SW 1271 (cell line): ENCODE measurements at regions not wholly inside any gene's neighbourhood (a gene's known extent, or its start where the extent isn't known, plus 50 kb on each side); places are given as distances from the start of the nearest gene placed in this dataset.

Experiments used
- DNase-seq, 2 experiments: peaks; one replicate each; lab custom pipeline; 2025; lab: John Stamatoyannopoulos, UW

DNA sequence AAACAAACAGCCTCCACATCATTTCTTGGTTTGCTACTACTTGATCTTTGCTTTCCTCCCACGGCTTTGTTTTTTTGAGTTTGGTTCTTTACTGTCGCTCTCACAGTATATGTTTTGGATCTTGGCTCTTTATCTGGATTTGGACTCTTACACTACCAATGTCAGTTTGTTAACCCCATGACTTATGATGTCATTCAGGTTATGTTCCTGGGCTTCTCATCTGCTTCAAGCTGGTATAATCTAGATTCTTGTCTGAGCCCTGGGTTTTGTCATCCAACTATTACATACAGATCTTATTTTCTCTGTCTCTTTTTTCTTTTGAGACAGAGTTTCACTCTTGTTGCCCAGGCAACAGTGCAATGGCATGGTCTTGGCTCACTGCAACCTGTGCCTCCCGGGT, 482.9 kb upstream of the TEX13C start:
- no peak for DNase-seq

DNA sequence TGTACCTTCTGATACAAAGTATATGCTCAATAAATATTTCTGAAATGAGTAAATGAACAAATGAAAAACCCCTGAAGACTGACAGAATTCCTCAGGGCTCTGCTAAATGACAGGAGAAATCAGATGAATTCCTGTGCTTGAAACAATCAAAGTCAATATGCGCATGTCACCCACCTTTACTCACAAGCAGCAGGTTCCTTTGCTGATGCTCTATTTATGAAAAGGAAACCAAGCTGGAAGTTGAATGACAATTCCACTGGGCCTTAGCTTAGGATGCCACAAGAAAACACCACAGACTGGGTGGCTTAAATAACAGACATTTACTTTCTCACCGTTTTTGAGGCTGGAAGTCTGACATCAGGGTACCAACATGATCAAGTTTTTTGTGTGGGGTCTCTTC, 477.5 kb upstream of the TEX13C start:
- no peak for DNase-seq

DNA sequence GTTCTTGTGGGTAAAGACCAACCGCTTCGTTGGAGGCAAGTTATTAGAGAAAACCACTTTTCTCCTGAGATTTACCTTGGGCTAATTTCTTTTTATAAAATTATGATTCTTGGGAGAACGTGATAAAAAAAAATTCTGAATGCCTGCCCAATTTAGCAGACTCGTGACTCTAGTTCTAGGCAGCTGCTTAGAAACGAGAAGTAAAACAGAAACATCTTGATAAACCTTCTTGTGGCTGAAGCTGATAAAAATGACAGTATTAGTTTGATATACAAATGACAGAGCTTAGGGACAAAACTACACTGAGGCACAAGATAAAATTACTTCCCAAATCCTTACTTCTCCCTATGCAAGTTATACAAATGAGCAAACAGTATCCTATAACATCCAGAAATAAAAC, 458.9 kb upstream of the TEX13C start:
- no peak for DNase-seq

DNA sequence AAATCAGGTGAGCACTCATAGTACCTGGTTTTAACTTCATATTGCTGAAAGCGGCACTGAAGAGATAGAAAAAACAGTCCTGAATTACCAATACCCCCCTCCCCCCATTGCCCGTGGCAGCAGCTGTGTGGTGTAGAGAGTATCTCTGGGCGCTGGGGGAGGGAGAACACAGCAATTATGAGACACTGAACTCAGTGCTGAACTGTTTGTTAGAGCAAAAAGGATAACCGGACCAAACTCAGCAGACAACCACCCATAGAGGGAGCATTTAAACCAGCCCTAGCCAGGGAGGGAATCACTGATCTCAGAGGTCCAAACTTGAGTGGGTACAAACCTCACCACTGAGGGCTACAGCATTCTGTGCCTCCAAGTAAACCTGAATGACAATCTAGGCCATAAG, 457.4 kb upstream of the TEX13C start:
- DNase-seq = no peak

DNA sequence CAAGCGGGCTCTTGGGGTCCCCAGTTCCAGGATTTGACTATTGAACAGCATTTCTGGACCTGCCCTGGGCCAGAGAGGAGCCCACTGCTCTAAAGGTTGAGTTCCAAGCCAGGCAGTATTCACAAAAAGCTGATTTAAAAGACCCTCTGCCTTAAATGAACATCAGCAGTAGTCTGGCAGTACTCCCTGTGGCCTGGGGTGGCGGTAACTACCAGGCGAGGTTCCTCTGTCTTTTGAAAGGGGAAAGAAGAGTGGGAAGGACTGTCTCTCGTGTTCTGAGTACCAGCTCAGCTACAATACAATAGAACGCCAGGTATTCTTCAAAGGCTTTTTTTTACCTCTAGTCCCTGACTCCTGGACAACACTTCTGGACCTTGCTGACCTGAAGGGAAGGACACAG, 456.4 kb upstream of the TEX13C start:
- DNase-seq = no peak

DNA sequence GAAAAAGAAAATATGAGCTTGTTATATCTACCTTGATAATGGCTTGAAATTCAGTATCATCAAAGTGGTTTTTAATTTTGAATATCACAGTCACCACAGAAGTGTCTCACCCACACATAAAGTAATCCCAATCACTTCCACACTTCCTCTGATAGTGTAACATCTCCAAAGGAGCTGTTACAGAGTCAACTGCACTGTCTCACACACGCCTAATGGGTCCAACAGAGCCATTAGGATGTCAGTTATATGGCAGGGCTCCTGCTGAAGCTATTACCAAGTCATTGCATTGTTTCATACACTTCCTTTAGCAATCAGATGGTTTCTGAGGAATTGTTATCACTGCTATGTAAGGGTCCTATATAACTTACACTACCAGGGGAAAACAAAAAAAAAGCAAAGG, 432.1 kb upstream of the TEX13C start:
- no peak for DNase-seq

DNA sequence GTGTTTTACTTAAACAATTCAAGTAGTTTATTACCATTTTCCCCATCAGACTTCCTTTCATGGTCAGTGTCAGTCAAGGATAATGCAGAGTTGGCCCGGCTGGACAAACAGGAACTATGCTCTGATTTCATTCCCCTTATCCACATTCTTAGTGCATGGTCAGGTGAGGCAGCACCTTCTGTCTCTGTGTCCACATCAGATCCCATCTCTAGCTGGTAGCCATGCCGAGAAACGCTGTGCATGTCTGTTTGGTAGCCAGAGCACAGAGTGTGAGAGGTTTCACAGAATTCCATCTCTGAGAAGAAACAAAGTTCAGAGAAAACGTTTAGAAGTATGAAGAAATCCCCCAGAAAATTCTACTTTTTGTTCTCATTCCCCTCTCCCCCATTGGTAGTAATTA, 423.7 kb upstream of the TEX13C start:
- no peak for DNase-seq

DNA sequence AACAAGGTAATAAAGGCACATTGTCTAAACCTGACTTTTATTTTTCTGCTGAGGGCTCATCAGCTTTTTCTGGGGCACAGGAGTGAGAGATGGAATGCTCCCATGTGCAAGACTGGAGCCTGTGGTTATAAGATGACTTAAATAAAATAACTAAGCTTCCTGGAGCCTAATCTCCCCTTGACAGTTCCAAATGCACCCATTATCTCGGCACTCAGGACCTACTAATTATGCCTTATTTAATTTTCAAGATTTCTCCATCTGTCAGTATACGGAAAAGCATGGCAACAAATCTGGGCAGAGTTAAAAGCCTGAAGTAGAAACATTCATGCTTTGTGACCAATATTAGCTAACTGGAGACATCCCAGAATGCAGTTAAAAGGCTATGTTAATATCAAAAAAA, 416.7 kb upstream of the TEX13C start:
- DNase-seq = no peak

DNA sequence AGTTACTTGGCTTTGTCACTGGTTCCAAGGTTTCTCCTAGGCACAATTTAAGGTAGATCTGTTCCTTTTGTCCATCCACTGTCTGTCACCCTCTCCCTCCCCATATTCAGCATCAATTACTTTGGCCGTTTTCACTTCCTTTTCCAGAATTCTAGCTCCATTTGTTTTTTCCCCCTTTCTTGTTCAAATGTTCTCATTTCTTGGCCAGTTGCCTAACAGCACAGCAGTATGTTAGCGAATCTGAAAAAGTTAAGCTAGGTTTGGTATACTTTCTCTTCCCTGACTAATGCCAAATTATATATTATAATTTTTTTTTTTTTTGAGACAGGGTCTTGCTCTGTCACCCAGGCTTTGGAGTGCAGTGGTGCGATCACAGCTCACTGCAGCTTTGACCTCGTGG, 409.1 kb upstream of the TEX13C start:
- DNase-seq = no peak

DNA sequence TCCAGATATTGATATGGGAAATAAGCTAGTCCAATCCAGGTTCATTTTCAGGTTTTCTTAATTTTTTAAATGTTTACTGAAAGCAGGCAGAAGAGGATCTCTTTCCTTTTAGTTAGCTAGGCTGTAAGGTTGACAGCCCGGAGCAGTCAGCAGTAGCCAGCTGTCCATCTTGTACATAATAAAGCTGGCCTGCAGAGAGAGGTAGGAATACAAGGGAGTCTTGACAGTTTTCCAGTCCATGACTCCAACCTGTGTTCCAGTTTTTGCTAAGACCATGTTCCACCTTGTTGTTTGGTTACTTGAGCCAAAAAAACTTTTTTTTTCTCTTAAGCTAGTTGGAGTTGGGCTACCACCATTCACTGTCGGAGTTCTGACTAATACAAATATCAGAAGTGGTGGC, 402.7 kb upstream of the TEX13C start:
- DNase-seq = no peak

- DNase-seq = no peak
These were observed 394.0 kb upstream of the TEX13C start for GRCh38 chrX:124925681-124926080.

DNA sequence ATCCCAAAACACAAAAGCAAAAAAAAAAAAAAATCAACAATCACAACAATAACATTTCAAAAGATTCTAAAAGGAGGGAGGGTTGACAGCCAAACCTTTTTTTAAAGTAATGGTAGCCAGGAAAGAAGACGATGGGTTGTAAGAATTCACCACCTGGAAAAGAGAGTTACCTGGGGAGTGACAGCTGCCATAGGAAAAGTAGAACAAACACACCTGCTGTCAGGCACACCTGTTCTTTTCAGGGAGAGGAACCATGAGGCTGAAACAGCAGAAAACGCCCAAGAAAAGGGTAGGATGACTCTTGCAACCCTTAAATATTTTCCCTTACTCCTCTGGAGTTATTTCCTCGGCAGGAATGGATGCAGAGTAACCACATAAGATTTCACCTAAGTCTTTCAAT, 388.4 kb upstream of the TEX13C start:
- no peak for DNase-seq

- no peak for DNase-seq
These were observed 387.7 kb upstream of the TEX13C start for GRCh38 chrX:124931958-124932357.

DNA sequence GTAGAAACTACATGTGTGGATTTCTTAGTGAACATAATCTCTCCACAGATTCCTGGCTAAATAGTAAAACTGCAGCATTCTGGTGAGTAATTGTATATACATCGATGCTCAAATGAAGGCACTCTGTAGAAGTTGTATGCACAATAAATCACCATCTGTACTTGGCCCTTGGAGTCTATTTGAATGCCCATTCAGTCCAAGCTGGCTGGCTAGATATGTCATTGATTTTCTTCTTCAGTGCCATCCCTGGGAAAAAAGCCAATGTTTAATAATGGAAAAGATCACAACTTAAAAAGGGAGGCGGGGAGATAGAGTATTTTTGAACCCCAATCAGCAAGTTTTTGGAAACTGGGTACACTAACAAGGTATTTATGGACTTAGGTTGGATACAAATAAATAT, 381.0 kb upstream of the TEX13C start:
- no peak for DNase-seq

DNA sequence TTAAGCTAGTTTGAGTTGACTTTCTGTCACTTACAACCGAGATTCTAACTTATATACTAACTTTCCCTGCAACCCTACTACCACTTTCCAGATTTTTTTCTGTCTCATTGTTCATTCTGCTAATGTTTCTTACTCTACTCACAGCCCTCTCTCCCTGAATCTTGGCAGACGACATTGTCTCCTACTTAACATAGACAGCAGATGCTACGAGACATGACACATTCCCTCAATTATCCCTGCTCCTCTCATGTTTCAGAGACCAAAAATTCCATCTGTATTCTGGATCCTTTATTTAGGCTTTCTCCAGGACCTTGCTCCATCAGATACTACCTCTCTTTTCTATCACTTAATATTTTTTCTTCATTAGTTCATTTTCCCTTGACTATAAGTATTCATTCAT, 379.1 kb upstream of the TEX13C start:
- no peak for DNase-seq

GRCh38 chrX:124954402-124954801, 365.3 kb upstream of the TEX13C start:
- no peak for DNase-seq

DNA sequence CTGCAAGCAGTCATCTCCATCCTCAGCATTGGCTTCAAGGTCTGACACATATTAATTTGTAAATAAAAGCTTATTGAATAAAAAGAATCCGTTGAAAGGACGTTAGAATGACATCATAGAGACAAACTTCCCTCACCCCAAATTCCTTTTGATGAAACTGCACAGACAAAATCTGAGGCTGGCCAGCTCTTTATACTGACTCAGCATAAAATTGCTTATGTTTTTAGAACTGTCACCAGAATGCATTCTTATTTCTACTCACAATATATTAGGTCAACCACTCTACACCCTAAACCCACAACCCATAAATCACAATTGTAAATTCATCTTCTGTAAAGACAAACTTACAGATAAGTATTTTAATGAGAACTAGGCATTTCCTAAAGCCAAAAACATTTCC, 359.2 kb upstream of the TEX13C start:
- DNase-seq = no peak

DNA sequence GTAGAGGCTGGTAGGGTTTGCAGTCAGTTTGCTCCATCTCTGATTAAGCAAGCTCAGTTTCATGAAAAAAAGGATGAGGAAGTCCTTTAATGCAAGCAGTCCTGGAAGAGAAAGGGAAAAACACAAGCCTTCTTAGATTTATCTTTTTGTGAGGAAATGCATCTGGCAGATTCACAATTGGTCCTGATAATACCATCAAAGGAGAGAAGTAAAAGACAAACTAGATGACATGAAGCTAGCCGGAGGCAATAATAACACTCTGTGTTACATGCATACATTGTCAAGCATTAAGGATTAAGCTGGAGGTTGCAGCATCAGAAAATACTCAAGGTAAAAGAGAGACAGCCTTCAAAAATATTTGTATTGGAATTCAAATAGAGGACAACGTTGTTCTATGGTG, 356.0 kb upstream of the TEX13C start, which contains the start of gene TENM1:
TENM1 (minus strand) TSS at position 101 of the 400 bp plus-strand sequence.
- DNase-seq = no peak

GRCh38 chrX:124975456-124975855, 344.2 kb upstream of the TEX13C start:
- no peak for DNase-seq

- no peak for DNase-seq
These were observed 338.3 kb upstream of the TEX13C start for GRCh38 chrX:124981420-124981819.

DNA sequence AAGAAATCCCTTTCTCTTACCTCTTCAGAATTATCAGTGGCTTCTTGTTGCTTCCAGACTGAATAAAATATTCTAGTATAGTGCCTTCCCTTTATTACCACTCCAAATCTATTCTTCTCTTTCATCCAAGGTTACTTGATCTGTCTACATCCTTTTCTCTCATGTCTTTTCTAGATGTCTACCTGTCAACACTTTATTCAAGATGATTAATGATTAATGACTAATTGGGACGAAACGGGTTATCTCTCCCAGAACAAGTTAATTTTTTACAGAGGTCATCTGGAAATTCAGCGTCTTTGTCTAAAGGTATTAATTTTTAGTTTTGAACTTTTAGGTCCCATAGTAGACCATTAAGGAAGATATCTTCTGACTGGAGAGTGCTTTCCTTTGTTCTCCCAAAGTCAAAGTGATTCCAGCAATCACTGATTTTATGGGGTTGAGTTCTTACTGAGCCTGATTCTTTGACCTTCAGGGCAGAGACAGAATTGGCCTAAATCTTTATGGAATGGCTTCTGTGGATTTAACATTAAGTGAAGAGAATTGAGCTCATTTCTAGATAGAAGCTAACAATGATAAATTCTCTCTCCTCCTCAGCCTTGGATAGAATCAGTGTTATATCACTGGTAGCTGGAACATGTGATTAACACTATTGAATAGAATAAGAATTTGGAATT, 335.4 kb upstream of the TEX13C start:
- DNase-seq = no peak

DNA sequence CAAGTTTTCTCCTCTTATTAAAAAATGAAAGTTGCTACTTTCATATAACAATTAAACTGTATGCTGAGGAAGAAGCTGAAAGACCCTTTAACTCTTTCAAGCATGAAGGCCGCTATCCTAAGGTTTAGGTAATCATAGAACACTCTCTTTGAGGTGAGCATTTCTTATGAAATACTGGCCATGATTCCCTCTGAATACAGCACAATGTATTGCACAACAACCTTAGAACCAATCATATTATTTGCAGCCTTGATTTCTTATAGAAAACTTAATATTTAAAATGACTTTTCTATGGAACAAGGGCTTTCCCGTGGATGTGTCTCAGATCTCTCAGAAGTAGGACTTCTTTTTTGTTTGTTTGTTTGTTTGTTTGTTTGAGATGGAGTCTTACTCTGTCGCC, 333.4 kb upstream of the TEX13C start:
- no peak for DNase-seq

GRCh38 chrX:124993735-124994134, 325.9 kb upstream of the TEX13C start:
- no peak for DNase-seq

DNA sequence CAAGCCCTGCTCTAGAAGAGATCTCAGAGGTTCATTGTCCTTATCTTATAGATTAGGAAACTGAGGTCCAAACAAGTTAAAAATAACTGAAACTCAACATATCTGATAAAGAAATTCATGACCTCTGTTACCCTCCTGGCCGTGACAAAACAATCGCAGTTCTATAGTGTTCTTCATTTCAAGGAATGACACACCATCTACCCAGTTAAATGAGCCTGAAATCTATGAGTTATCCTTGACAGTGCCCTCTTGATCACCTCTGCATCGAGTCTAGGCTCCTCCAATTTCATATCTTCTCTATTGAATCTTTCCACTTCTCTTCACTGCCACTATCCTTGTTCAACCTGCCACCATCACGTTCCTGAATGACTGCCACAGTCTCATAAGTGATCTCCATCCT, 325.3 kb upstream of the TEX13C start:
- no peak for DNase-seq
